DND-41 (cell line): ENCODE measurements at regions not wholly inside any gene's neighbourhood (a gene's known extent, or its start where the extent isn't known, plus 50 kb on each side); places are given as distances from the start of the nearest gene placed in this dataset.

Source experiments
- ATAC-seq: fragments of 200-7000 bp; cut with Tn5 transposase; 3 replicates; pipeline ENCODE4 v1.9.1; 2021; ENCODE audit warnings: low read depth; ENCODE audit not compliant: insufficient read depth
- DNase-seq: peaks from one replicate; pipeline ENCODE4 v3.0.0-alpha.2; 2020
- H2AFZ ChIP-seq: 2 replicates; pipeline ENCODE4 v1.6.0; 2012; ENCODE audit warnings: low read depth, low read length
- H3K27ac ChIP-seq: 2 replicates; pipeline ENCODE4 v1.5.1; 2012; ENCODE audit warnings: low read length, inconsistent platforms
- H3K27me3 ChIP-seq: fragments of 200-600 bp; sonication (generic); 2 replicates; pipeline ENCODE4 v1.6.0; 2012; ENCODE audit warnings: low read length, mild to moderate bottlenecking, inconsistent platforms; ENCODE audit not compliant: insufficient read depth, poor library complexity
- H3K36me3 ChIP-seq: 2 replicates; pipeline ENCODE4 v1.5.1; 2012; ENCODE audit warnings: low read length, inconsistent platforms; ENCODE audit not compliant: insufficient read depth
- H3K4me1 ChIP-seq: 2 replicates; pipeline ENCODE4 v1.5.1; 2012; ENCODE audit warnings: mild to moderate bottlenecking, low read length; ENCODE audit not compliant: insufficient read depth
- H3K4me2 ChIP-seq: 2 replicates; pipeline ENCODE4 v1.6.0; 2012; ENCODE audit warnings: mild to moderate bottlenecking, moderate library complexity, low read length, inconsistent platforms; ENCODE audit not compliant: insufficient read depth
- H3K4me3 ChIP-seq, 2 experiments: fragments of 200-600 bp in 1 of 2; shearing (Covaris generic) in 1 of 2; 2 replicates each; pipeline ENCODE4 v1.5.1; 2012 to 2016; ENCODE audit warnings: inconsistent platforms in 2 of 2, low read length in 2 of 2, mild to moderate bottlenecking in 2 of 2, low read depth in 1 of 2, moderate library complexity in 1 of 2
- H3K79me2 ChIP-seq: 2 replicates; pipeline ENCODE4 v1.6.0; 2012; ENCODE audit warnings: low read length, inconsistent platforms; ENCODE audit not compliant: insufficient read depth
- H3K9ac ChIP-seq: 2 replicates; pipeline ENCODE4 v1.6.0; 2012; ENCODE audit warnings: low read depth, mild to moderate bottlenecking, inconsistent platforms, low read length, moderate library complexity
- H3K9me3 ChIP-seq: 2 replicates; pipeline ENCODE4 v1.5.1; 2012; ENCODE audit warnings: low read length, moderate library complexity, mild to moderate bottlenecking, inconsistent platforms; ENCODE audit not compliant: insufficient read depth, severe bottlenecking
- H4K20me1 ChIP-seq: 2 replicates; pipeline ENCODE4 v1.6.0; 2012; ENCODE audit warnings: low read length; ENCODE audit not compliant: insufficient read depth
- CTCF ChIP-seq: IDR thresholded peaks from 2 replicates; pipeline ENCODE4 v1.5.1; 2012; ENCODE audit warnings: borderline replicate concordance, low read length, moderate library complexity, mild to moderate bottlenecking; ENCODE audit not compliant: poor library complexity, severe bottlenecking; ENCODE audit errors: extremely low read depth
- EZH2 ChIP-seq: IDR thresholded peaks from 3 replicates; pipeline ENCODE4 v1.6.1; 2012; ENCODE audit warnings: borderline replicate concordance, low read depth, mild to moderate bottlenecking, moderate library complexity, low read length, inconsistent platforms; ENCODE audit not compliant: severe bottlenecking

GRCh38 chr14:98555440-98555839, 716.6 kb downstream of the BCL11B start:
- Histone ChIP-seq H3K9me3 (no peaks in the 10 kb centered on the region), H3K36me3 (no peaks in the 10 kb centered on the region), H3K27ac (no peak overlapping the region), H3K27me3 (no peaks in the 10 kb centered on the region), H3K4me2 (no peak overlapping the region), H3K9ac (no peak overlapping the region), H4K20me1 (no peaks in the 10 kb centered on the region), H2AFZ (no peak overlapping the region), H3K4me3 (no peak overlapping the region), H3K4me1 (no peaks in the 10 kb centered on the region), H3K79me2 (no peaks in the 10 kb centered on the region)
- TF ChIP-seq CTCF: no peak
- TF ChIP-seq EZH2: no peak
- ATAC-seq (no peak), DNase-seq (no peak)

DNA sequence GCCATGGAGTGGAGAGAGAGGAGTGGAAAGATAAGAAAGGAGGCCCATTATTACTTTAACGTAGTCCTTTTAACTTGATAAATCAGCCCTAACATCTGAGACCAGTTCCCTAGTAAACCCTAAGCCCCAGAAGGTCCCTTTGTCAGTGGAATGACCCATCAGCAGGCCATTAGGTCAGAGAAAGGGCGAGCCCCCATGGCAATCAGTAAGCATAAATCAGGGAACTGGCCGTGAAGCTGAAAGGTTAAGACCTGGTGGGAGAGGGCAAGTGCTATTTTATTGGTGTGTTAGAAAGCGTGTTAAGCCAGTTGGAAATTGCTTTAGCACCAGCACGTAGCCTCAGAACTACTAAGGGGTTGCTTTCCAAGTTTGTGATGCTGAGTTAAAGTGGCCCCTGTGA, 708.0 kb downstream of the BCL11B start:
- H2AFZ ChIP-seq: no peak overlapping the region
- no peak overlapping the region for H3K27ac ChIP-seq
- H3K79me2 ChIP-seq: no peaks in the 10 kb centered on the region
- TF ChIP-seq CTCF (no peak), EZH2 (no peak)
- H3K9ac ChIP-seq: no peak overlapping the region
- H3K27me3 ChIP-seq: no peaks in the 10 kb centered on the region
- H3K36me3 ChIP-seq: no peaks in the 10 kb centered on the region
- no peaks in the 10 kb centered on the region for H3K4me1 ChIP-seq
- no peak overlapping the region for H3K4me2 ChIP-seq
- H3K4me3 ChIP-seq: no peak overlapping the region
- ATAC-seq (no peak), DNase-seq (no peak)
- no peaks in the 10 kb centered on the region for H3K9me3 ChIP-seq
- H4K20me1 ChIP-seq: no peaks in the 10 kb centered on the region

GRCh38 chr14:98564541-98564940, 707.5 kb downstream of the BCL11B start:
- ATAC-seq: no peak
- H3K9me3 ChIP-seq: no peaks in the 10 kb centered on the region

More at GRCh38 chr14:98564541-98564940, 707.5 kb downstream of the BCL11B start:
- no peaks in the 10 kb centered on the region for H3K4me1 ChIP-seq
- H4K20me1 ChIP-seq: no peaks in the 10 kb centered on the region
- no peak for DNase-seq
- H3K27ac ChIP-seq: no peak overlapping the region
- H3K9ac ChIP-seq: no peak overlapping the region
- no peak for TF ChIP-seq CTCF
- no peak for TF ChIP-seq EZH2
- H3K27me3 ChIP-seq: no peaks in the 10 kb centered on the region
- H3K79me2 ChIP-seq: no peaks in the 10 kb centered on the region
- H2AFZ ChIP-seq: no peak overlapping the region
- H3K36me3 ChIP-seq: no peaks in the 10 kb centered on the region
- no peak overlapping the region for H3K4me3 ChIP-seq
- H3K4me2 ChIP-seq: no peak overlapping the region
